HepG2 (cell line): ENCODE measurements at regions not wholly inside any gene's neighbourhood (a gene's known extent, or its start where the extent isn't known, plus 50 kb on each side); places are given as distances from the start of the nearest gene placed in this dataset.

Experiments used
- JDP2 ChIP-seq: sonication (generic); formaldehyde crosslinking; IDR thresholded peaks from 2 replicates; pipeline ENCODE4 v1.8.1; 2022; ENCODE audit warnings: missing genetic modification reagents, borderline replicate concordance
- MATR3 ChIP-seq: sonication (generic); formaldehyde crosslinking; IDR thresholded peaks from 2 replicates; pipeline ENCODE4 v1.4.0; 2020; ENCODE audit warnings: missing genetic modification reagents
- STAG1 ChIP-seq: sonication (generic); formaldehyde crosslinking; IDR thresholded peaks from 2 replicates; pipeline ENCODE4 v1.4.0; 2020; ENCODE audit warnings: missing genetic modification reagents
- XRCC5 ChIP-seq: fragments of 200-400 bp; formaldehyde crosslinking; optimal IDR thresholded peaks from 2 replicates; pipeline ENCODE3; 2017; ENCODE audit warnings: mild to moderate bottlenecking, low read length
- ZFP36 ChIP-seq: fragments of 150-350 bp; IDR thresholded peaks from 2 replicates; pipeline ENCODE4 v1.6.1; 2018; ENCODE audit warnings: borderline replicate concordance, low read length, low read depth; ENCODE audit not compliant: partially characterized antibody
- TF ChIP-seq, protein P1 (sequence below): sonication (generic); formaldehyde crosslinking; IDR thresholded peaks from 2 replicates; pipeline ENCODE4 v1.4.0; 2020; ENCODE audit warnings: missing genetic modification reagents, borderline replicate concordance
- TF ChIP-seq, protein P2 (sequence below): sonication (generic); formaldehyde crosslinking; IDR thresholded peaks from 2 replicates; pipeline ENCODE4 v1.9.0; 2022; ENCODE audit warnings: missing genetic modification reagents, mild to moderate bottlenecking, borderline replicate concordance
- TF ChIP-seq, protein P3 (sequence below): sonication (generic); formaldehyde crosslinking; IDR thresholded peaks from 2 replicates; pipeline ENCODE4 v1.5.1; 2020; ENCODE audit warnings: missing genetic modification reagents, mild to moderate bottlenecking, borderline replicate concordance
- TF ChIP-seq, protein P4 (sequence below): sonication (generic); formaldehyde crosslinking; IDR thresholded peaks from 2 replicates; pipeline ENCODE4 v1.5.0; 2020; ENCODE audit warnings: mild to moderate bottlenecking, missing genetic modification reagents
- TF ChIP-seq, protein P5 (sequence below): sonication (generic); formaldehyde crosslinking; IDR thresholded peaks from 2 replicates; pipeline ENCODE4 v1.8.1; 2022; ENCODE audit warnings: low read depth, mild to moderate bottlenecking, missing genetic modification reagents

DNA sequence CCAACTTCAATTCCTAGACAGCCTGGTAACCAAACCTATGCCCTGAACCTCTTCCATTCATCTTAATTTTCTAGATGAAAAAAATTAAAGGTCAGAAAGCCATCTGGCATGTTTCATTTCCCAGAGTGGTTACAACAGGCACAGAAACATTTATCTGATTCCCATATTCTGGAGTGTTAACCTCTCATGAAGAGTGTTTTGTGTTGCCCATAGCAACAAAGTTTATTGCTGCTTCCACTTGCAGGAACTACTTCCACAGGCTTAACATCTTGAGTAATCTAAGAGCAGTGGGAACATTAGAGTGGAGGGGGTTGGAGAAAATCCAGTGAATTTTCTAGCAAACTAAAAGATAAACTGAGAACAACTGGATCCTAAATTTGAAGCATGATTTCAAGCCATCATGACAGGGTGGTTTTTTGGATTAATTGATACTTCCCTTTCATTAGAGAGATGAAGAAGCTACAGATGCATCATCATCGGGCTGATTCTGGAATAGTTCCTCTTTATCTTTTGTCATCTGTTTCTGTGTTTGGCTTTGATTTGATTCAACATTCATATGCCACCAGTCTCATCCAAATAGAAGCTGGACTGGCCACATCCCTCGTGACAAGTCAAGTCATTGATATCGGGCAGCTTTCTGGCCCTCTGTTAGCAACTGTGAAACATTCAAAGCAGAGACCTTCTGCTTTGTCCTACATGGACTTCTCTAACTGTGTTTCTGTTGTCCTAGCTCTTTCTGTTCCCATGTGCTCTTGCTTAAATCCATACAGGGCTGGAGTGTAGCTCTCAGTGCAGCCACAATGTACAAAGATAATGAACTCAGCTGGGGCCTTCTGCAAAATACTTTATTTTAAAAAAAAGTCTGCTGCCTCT is 167.3 kb downstream of the MID1IP1 start (continued):
- TF ChIP-seq, protein P1, sequence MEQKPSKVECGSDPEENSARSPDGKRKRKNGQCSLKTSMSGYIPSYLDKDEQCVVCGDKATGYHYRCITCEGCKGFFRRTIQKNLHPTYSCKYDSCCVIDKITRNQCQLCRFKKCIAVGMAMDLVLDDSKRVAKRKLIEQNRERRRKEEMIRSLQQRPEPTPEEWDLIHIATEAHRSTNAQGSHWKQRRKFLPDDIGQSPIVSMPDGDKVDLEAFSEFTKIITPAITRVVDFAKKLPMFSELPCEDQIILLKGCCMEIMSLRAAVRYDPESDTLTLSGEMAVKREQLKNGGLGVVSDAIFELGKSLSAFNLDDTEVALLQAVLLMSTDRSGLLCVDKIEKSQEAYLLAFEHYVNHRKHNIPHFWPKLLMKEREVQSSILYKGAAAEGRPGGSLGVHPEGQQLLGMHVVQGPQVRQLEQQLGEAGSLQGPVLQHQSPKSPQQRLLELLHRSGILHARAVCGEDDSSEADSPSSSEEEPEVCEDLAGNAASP (CRISPR knock-in tag) = no peak
- TF ChIP-seq, protein P2, sequence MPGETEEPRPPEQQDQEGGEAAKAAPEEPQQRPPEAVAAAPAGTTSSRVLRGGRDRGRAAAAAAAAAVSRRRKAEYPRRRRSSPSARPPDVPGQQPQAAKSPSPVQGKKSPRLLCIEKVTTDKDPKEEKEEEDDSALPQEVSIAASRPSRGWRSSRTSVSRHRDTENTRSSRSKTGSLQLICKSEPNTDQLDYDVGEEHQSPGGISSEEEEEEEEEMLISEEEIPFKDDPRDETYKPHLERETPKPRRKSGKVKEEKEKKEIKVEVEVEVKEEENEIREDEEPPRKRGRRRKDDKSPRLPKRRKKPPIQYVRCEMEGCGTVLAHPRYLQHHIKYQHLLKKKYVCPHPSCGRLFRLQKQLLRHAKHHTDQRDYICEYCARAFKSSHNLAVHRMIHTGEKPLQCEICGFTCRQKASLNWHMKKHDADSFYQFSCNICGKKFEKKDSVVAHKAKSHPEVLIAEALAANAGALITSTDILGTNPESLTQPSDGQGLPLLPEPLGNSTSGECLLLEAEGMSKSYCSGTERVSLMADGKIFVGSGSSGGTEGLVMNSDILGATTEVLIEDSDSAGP (CRISPR knock-in tag) = no peak
- TF ChIP-seq, protein P3, sequence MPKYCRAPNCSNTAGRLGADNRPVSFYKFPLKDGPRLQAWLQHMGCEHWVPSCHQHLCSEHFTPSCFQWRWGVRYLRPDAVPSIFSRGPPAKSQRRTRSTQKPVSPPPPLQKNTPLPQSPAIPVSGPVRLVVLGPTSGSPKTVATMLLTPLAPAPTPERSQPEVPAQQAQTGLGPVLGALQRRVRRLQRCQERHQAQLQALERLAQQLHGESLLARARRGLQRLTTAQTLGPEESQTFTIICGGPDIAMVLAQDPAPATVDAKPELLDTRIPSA = no peak
- TF ChIP-seq JDP2 (CRISPR knock-in tag) (no peak), STAG1 (CRISPR knock-in tag) (no peak), ZFP36 (no peak), MATR3 (CRISPR knock-in tag) (no peak), XRCC5 (no peak)
- TF ChIP-seq, protein P4, sequence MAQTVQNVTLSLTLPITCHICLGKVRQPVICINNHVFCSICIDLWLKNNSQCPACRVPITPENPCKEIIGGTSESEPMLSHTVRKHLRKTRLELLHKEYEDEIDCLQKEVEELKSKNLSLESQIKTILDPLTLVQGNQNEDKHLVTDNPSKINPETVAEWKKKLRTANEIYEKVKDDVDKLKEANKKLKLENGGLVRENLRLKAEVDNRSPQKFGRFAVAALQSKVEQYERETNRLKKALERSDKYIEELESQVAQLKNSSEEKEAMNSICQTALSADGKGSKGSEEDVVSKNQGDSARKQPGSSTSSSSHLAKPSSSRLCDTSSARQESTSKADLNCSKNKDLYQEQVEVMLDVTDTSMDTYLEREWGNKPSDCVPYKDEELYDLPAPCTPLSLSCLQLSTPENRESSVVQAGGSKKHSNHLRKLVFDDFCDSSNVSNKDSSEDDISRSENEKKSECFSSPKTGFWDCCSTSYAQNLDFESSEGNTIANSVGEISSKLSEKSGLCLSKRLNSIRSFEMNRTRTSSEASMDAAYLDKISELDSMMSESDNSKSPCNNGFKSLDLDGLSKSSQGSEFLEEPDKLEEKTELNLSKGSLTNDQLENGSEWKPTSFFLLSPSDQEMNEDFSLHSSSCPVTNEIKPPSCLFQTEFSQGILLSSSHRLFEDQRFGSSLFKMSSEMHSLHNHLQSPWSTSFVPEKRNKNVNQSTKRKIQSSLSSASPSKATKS (CRISPR knock-in tag) = no peak
- TF ChIP-seq, protein P5, sequence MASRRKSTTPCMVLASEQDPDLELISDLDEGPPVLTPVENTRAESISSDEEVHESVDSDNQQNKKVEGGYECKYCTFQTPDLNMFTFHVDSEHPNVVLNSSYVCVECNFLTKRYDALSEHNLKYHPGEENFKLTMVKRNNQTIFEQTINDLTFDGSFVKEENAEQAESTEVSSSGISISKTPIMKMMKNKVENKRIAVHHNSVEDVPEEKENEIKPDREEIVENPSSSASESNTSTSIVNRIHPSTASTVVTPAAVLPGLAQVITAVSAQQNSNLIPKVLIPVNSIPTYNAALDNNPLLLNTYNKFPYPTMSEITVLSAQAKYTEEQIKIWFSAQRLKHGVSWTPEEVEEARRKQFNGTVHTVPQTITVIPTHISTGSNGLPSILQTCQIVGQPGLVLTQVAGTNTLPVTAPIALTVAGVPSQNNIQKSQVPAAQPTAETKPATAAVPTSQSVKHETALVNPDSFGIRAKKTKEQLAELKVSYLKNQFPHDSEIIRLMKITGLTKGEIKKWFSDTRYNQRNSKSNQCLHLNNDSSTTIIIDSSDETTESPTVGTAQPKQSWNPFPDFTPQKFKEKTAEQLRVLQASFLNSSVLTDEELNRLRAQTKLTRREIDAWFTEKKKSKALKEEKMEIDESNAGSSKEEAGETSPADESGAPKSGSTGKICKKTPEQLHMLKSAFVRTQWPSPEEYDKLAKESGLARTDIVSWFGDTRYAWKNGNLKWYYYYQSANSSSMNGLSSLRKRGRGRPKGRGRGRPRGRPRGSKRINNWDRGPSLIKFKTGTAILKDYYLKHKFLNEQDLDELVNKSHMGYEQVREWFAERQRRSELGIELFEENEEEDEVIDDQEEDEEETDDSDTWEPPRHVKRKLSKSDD (CRISPR knock-in tag) = no peak
